A549 (cell line): ENCODE measurements at regions not wholly inside any gene's neighbourhood (a gene's known extent, or its start where the extent isn't known, plus 50 kb on each side); places are given as distances from the start of the nearest gene placed in this dataset.

Experiments
- ATAC-seq, 2 experiments: fragments of 200-7000 bp in 1 of 2; fragments of >200 bp in 1 of 2; cut with Nextera tagmentation in 1 of 2; cut with Tn5 transposase in 1 of 2; 3 replicates each; pipeline versions ENCODE4 v1.8.0 to v1.9.1; 2018 to 2020; ENCODE audit warnings: mild to moderate bottlenecking in 1 of 2, moderate library complexity in 1 of 2
- CTCF ChIA-PET: fragments of 300-600 bp; sonication (Branson Sonifier 250); formaldehyde crosslinking; extraction: SDS; loops from one replicate; lab custom pipeline; 2021; ENCODE audit warnings: antibody characterized with exemption, inconsistent platforms; lab: Yijun Ruan, JAX
- POLR2A ChIA-PET: fragments of 350-600 bp; formaldehyde crosslinking; extraction: SDS; loops from one replicate; lab custom pipeline; 2021; ENCODE audit warnings: antibody characterized with exemption, inconsistent platforms; lab: Yijun Ruan, JAX
- DNase-seq, 2 experiments: peaks; one replicate each; pipeline versions ENCODE4 v3.0.0 to v3.0.0-alpha.2; 2011 to 2016; ENCODE audit warnings: low read depth in 1 of 2, low spot score in 1 of 2
- FAIRE-seq: peaks from 2 replicates; lab custom pipeline; 2011; peaks lifted over from hg19 to GRCh38; lab: Jason Lieb, UNC
- H3K27ac ChIP-seq, 2 experiments: fragments of >200 bp; sonication (Bioruptor Twin); formaldehyde crosslinking; 3 replicates each; pipeline ENCODE4 v1.5.1; 2016 to 2017
- H3K4me1 ChIP-seq: fragments of >200 bp; sonication (Bioruptor Twin); formaldehyde crosslinking; 3 replicates; pipeline ENCODE4 v1.6.1; 2016
- H3K4me2 ChIP-seq: fragments of >200 bp; sonication (Bioruptor Twin); formaldehyde crosslinking; 3 replicates; pipeline ENCODE4 v1.6.1; 2016
- H3K4me3 ChIP-seq: fragments of >200 bp; sonication (Bioruptor Twin); formaldehyde crosslinking; 3 replicates; pipeline ENCODE4 v1.5.1; 2016
- H3K9me3 ChIP-seq: fragments of >200 bp; sonication (Bioruptor Twin); formaldehyde crosslinking; 3 replicates; pipeline ENCODE4 v1.6.1; 2016
- BHLHE40 ChIP-seq: IDR thresholded peaks from 2 replicates; pipeline ENCODE4 v1.6.1; 2012; ENCODE audit warnings: low read depth, low read length, inconsistent platforms
- CBX2 ChIP-seq: fragments of 200-600 bp; sonication (generic); IDR thresholded peaks from 2 replicates; pipeline ENCODE4 v1.6.1; 2016; ENCODE audit warnings: low read depth, mild to moderate bottlenecking, borderline replicate concordance
- CEBPB ChIP-seq, 2 experiments: fragments of >200 bp in 1 of 2; sonication (Bioruptor Twin) in 1 of 2; formaldehyde crosslinking in 1 of 2; IDR thresholded peaks; 2 replicates each; pipeline ENCODE4 v1.6.1; 2012 to 2016
- EHMT2 ChIP-seq: fragments of 200-600 bp; sonication (generic); IDR thresholded peaks from 2 replicates; pipeline ENCODE4 v1.6.1; 2016; ENCODE audit warnings: antibody characterized with exemption, low read depth, mild to moderate bottlenecking, moderate library complexity
- ELK1 ChIP-seq: fragments of 150-350 bp; IDR thresholded peaks from 2 replicates; pipeline ENCODE4 v1.6.1; 2014; ENCODE audit warnings: low read depth, mild to moderate bottlenecking, low read length
- FOXS1 ChIP-seq: fragments of 250-450 bp; sonication (Bioruptor Pico); IDR thresholded peaks from 2 replicates; pipeline ENCODE4 v1.5.0; 2020; ENCODE audit warnings: mild to moderate bottlenecking, moderate library complexity
- HDAC2 ChIP-seq: fragments of 200-600 bp; sonication (generic); IDR thresholded peaks from 2 replicates; pipeline ENCODE4 v1.6.1; 2016
- HES2 ChIP-seq: fragments of >200 bp; sonication (Bioruptor Twin); formaldehyde crosslinking; IDR thresholded peaks from 2 replicates; pipeline ENCODE4 v1.6.1; 2016
- HEYL ChIP-seq: fragments of 250-450 bp; sonication (Bioruptor Pico); IDR thresholded peaks from 2 replicates; pipeline ENCODE4 v1.8.0; 2021; ENCODE audit warnings: mild to moderate bottlenecking, moderate library complexity
- HMGXB4 ChIP-seq: fragments of 250-450 bp; sonication (Bioruptor Pico); IDR thresholded peaks from 2 replicates; pipeline ENCODE4 v1.5.0; 2021; ENCODE audit warnings: mild to moderate bottlenecking, moderate library complexity, borderline replicate concordance
- HOXA7 ChIP-seq: fragments of 250-450 bp; sonication (Bioruptor Pico); IDR thresholded peaks from 2 replicates; pipeline ENCODE4 v1.5.0; 2020; ENCODE audit warnings: mild to moderate bottlenecking, moderate library complexity
- HOXB5 ChIP-seq: fragments of 250-450 bp; sonication (Bioruptor Pico); IDR thresholded peaks from 2 replicates; pipeline ENCODE4 v1.5.0; 2020; ENCODE audit warnings: mild to moderate bottlenecking, moderate library complexity
- JUNB ChIP-seq: fragments of >200 bp; sonication (Bioruptor Twin); formaldehyde crosslinking; IDR thresholded peaks from 2 replicates; pipeline ENCODE4 v1.6.1; 2016
- KDM1A ChIP-seq: fragments of 200-600 bp; sonication (generic); IDR thresholded peaks from 2 replicates; pipeline ENCODE4 v1.6.1; 2016; ENCODE audit warnings: low read depth, mild to moderate bottlenecking
- PHF8 ChIP-seq: fragments of 200-600 bp; sonication (generic); IDR thresholded peaks from 2 replicates; pipeline ENCODE4 v1.6.1; 2016; ENCODE audit warnings: low read depth, mild to moderate bottlenecking, antibody characterized with exemption, moderate library complexity, borderline replicate concordance
- RCOR1 ChIP-seq: fragments of 150-350 bp; IDR thresholded peaks from 2 replicates; pipeline ENCODE4 v1.6.1; 2014; ENCODE audit warnings: antibody characterized with exemption, low read length, low read depth
- SREBF2 ChIP-seq: fragments of 450-650 bp; IDR thresholded peaks from 2 replicates; pipeline ENCODE4 v1.6.1; 2014; ENCODE audit warnings: mild to moderate bottlenecking, moderate library complexity
- TFCP2L1 ChIP-seq: fragments of 250-450 bp; sonication (Bioruptor Pico); IDR thresholded peaks from 2 replicates; pipeline ENCODE4 v1.5.0; 2021; ENCODE audit warnings: mild to moderate bottlenecking
- ZFP36 ChIP-seq: fragments of 450-650 bp; IDR thresholded peaks from 2 replicates; pipeline ENCODE4 v1.6.1; 2014; ENCODE audit warnings: borderline replicate concordance; ENCODE audit not compliant: partially characterized antibody
- ZNF302 ChIP-seq: fragments of 250-450 bp; sonication (Bioruptor Pico); IDR thresholded peaks from 2 replicates; pipeline ENCODE4 v1.9.0; 2021; ENCODE audit warnings: inconsistent platforms, mild to moderate bottlenecking, moderate library complexity
- whole genome bisulfite sequencing: methylation state at CpG from one replicate; pipeline ENCODE4 v1.1.6; 2017; ENCODE audit errors: missing lambda C conversion rate; 5-methylcytosine and 5-hydroxymethylcytosine counted together
- TF ChIP-seq, protein P1 (sequence below): IDR thresholded peaks from 2 replicates; pipeline ENCODE4 v1.6.1; 2012

DNA sequence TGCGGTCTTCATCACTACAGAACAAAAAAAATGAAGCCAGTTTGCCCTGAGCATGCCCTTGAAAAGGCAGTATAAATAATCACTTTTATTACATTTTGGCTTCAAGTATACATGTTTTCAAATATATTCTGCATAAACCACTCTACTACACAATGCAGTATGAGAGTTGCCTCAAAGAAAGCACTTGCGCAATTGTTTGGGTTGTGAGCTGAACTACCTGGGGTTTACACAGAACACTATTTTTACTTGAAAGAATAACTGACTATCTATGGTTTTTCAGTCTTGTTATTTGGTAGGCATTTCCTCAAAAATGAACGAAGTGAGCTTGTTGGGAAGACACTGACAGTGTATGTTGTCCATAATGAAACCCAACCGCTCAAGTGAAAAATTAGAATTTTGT lies 264.4 kb upstream of the KLF12 start:
- ATAC-seq (no peak), DNase-seq (no peak), FAIRE-seq (no peak)
- TF ChIP-seq CEBPB (IDR thresholded peaks at IDR 0.05) (peak; percentile 19 to 32; a peak in 2 of 4 replicates), KDM1A (no peak), RCOR1 (no peak)
- no peak overlapping the region for H3K27ac ChIP-seq
- ChIA-PET POLR2A (no interaction called here), CTCF (no interaction called here)
- H3K4me1 ChIP-seq, result no peaks in the 10 kb centered on the region
- no peak overlapping the region for H3K4me2 ChIP-seq
- no peak overlapping the region for H3K4me3 ChIP-seq
- no peaks in the 10 kb centered on the region for H3K9me3 ChIP-seq
- WGBS, result 71% methylated on average over 4 of the region's 4 CpGs

DNA sequence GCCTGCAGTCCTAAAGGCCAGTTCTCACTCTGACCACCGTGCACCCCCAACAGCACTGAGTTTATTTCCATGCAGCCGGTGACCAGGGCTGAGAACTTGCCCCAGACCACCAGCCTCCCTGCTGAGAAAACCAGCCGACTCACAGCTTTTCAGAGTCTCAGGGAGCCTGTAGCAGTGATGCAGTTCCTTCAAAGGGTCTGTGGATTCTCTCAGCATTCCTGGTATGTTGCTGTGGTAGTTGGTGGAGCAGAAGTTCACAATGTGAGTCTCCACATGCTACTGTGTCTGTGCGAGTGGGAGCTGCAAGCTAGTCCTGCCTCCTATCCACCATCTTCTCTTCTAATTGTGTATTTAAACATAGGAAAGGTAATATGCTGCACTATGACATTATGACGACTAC lies 254.9 kb upstream of the KLF12 start:
- FAIRE-seq (no peak), ATAC-seq (no peak), DNase-seq (no peak)
- ChIA-PET CTCF (no interaction called here), POLR2A (no interaction called here)
- Histone ChIP-seq H3K4me1 (no peaks in the 10 kb centered on the region), H3K4me2 (no peak overlapping the region), H3K27ac (no peak overlapping the region), H3K4me3 (no peak overlapping the region), H3K9me3 (no peaks in the 10 kb centered on the region)
- no peak for TF ChIP-seq HEYL (CRISPR knock-in tag)
- no peak for TF ChIP-seq HOXB5 (CRISPR knock-in tag)
- no peak for TF ChIP-seq ELK1
- WGBS, result 52% methylated on average over 5 of the region's 5 CpGs

DNA sequence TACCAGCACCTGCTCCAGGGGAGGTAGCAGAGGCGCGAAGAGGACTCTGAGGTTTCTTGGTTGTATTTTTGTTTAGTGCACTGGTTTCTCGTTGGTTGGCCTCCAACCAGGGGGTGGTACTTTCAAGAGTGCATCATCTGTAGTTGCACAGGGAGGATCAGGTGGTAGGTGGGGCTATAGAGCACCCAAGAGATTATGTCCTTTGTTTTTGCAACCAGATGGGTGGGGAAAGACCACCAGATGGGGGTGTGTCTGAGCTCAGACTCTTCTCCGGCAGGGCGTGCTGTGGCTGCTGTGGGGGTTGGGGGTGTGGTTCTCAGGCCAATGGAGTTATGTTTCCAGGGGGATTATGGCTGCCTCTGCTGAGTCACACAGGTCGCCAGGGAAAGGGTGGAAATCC lies 254.4 kb upstream of the KLF12 start:
- Histone ChIP-seq H3K4me3 (no peak overlapping the region), H3K27ac (no peak overlapping the region), H3K9me3 (no peaks in the 10 kb centered on the region), H3K4me1 (no peaks in the 10 kb centered on the region), H3K4me2 (no peak overlapping the region)
- DNase-seq, result no peak
- no peak for ATAC-seq
- ChIA-PET POLR2A (no interaction called here), CTCF (no interaction called here)
- 69% methylated on average over 6 of the region's 6 CpGs for WGBS
- TF ChIP-seq HOXA7 (CRISPR knock-in tag), result no peak
- TF ChIP-seq CEBPB (IDR thresholded peaks at IDR 0.05), result no peak
- no peak for TF ChIP-seq PHF8
- no peak for TF ChIP-seq BHLHE40
- no peak for TF ChIP-seq HDAC2
- TF ChIP-seq HES2, result no peak
- TF ChIP-seq HMGXB4 (CRISPR knock-in tag), result no peak
- TF ChIP-seq, protein P1, sequence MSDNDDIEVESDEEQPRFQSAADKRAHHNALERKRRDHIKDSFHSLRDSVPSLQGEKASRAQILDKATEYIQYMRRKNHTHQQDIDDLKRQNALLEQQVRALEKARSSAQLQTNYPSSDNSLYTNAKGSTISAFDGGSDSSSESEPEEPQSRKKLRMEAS, result no peak
- no peak for TF ChIP-seq EHMT2
- no peak for TF ChIP-seq ZNF302 (CRISPR knock-in tag)
- no peak for TF ChIP-seq JUNB
- no peak for TF ChIP-seq FOXS1
- no peak for TF ChIP-seq CBX2
- TF ChIP-seq TFCP2L1 (CRISPR knock-in tag), result no peak
- TF ChIP-seq ZFP36, result no peak
- TF ChIP-seq SREBF2, result no peak
- FAIRE-seq, result no peak
